ENCODE measurements at regions not wholly inside any gene's neighbourhood (a gene's known extent, or its start where the extent isn't known, plus 50 kb on each side); places are given as distances from the start of the nearest gene placed in this dataset.

DNA sequence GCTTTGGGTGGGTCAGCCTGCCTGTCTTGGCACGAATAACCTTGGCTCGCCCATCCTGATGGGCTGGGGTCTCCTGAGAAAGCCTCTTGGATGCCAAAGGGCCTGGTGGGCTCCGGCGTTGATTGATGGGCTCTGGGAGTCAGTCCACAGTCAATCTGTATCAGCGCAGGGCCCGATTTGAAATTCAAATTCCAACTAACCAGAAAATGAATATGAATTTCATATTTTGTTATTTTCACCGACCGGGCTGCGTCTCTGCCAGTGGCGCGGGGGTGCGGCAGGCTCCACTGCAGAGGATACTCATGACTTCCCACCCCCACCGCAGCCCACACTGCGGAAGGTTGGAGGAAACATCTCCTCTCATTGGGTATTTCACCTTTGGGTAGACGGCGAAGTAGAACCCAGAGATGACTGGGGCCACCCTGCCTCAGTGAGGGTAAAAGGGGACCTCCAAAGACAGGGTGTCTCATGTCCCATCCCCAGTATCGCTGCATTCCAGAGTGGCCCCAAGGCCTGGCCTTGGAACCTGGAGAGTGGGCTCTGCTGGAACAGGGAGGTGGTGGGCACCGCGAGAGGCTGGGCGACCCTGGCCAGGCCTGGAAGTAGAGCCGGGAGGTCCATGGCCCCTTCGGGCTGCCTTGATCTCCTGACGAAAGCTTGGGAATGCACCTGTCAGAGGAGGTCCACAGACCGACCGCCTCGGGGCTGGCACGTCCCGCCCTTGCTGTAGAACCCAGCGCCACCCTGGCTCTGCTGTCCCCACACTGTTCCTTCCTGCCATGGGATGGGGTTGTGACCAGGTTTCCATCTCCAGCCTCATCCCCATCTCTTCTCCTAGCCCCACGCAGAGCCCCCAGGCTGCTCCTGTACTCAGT, 54.8 kb upstream of the SORCS2 start:
- RAD21 ChIA-PET (ENCODE audit: unreplicated experiment), result no interaction called here
- WGBS (ENCODE audit: insufficient coverage, insufficient replicate concordance, low lambda C conversion rate, missing lambda C conversion rate), result 52% methylated on average over 30 of the region's 30 CpGs
- H3K4me1 ChIP-seq (ENCODE audit: control insufficient read depth, insufficient read depth, low read length), result no peaks in the 10 kb centered on the region
- H3K79me2 ChIP-seq (ENCODE audit: control insufficient read depth, insufficient read depth, low read length), result no peaks in the 10 kb centered on the region
- no peaks in the 10 kb centered on the region for H4K20me1 ChIP-seq (ENCODE audit: control insufficient read depth, insufficient read depth)
- no peaks in the 10 kb centered on the region; the same call in 2 of the 3 replicates for H3K9me3 ChIP-seq (replicated peaks; ENCODE audit: control insufficient read depth, insufficient read depth, low read length)
- H3K27me3 ChIP-seq (replicated peaks in 1 of 2; ENCODE audit: control insufficient read depth in 2 of 2, insufficient read depth in 2 of 2, low read length in 1 of 2), result no peaks in the 10 kb centered on the region
- no peak overlapping the region for H3K4me3 ChIP-seq
- intact Hi-C loops (cut with micrococcal nuclease; ENCODE audit: unreplicated experiment), result no loop called here
- SMC1A ChIA-PET (ENCODE audit: uncharacterized antibody, unreplicated experiment), result no interaction called here
- H3K9ac ChIP-seq (ENCODE audit: control insufficient read depth, insufficient read depth, low read length), result no peak overlapping the region
- H3K27ac ChIP-seq (ENCODE audit: control insufficient read depth, insufficient read depth), result no peak overlapping the region
- CTCF ChIA-PET, result no interaction called here
- in situ Hi-C loops (cut with MboI), result no loop called here
- no peaks in the 10 kb centered on the region for H3K36me3 ChIP-seq (ENCODE audit: control insufficient read depth in 2 of 2, insufficient read depth in 2 of 2, low read length in 1 of 2)
- FAIRE-seq (no peak), DNase-seq (ENCODE audit: low read depth, low spot score) (no peak), ATAC-seq (no peak)
- no peak for TF ChIP-seq PAX8 (IDR thresholded peaks at IDR 0.05)
- H2AFZ ChIP-seq (ENCODE audit: control insufficient read depth, low read depth, low read length), result no peak overlapping the region
- H3K4me2 ChIP-seq (ENCODE audit: control insufficient read depth, insufficient read depth), result no peak overlapping the region
- no TSS peak for BruUV-seq (replicated peaks)
- POLR2A ChIA-PET, result no interaction called here

GRCh38 chr4:7136351-7136750, 56.0 kb upstream of the SORCS2 start:
- H3K27me3 ChIP-seq (replicated peaks in 1 of 2; ENCODE audit: control insufficient read depth in 2 of 2, insufficient read depth in 2 of 2, low read length in 1 of 2), result no peaks in the 10 kb centered on the region
- no peak overlapping the region for H2AFZ ChIP-seq (ENCODE audit: control insufficient read depth, low read depth, low read length)
- DNase-seq (ENCODE audit: low read depth, low spot score) (no peak), FAIRE-seq (no peak), ATAC-seq (no peak)
- no peak overlapping the region for H3K4me2 ChIP-seq (ENCODE audit: control insufficient read depth, insufficient read depth)
- ChIA-PET CTCF (no interaction called here), POLR2A (no interaction called here), RAD21 (ENCODE audit: unreplicated experiment) (no interaction called here), SMC1A (ENCODE audit: uncharacterized antibody, unreplicated experiment) (no interaction called here)
- H3K79me2 ChIP-seq (ENCODE audit: control insufficient read depth, insufficient read depth, low read length), result no peaks in the 10 kb centered on the region
- no peaks in the 10 kb centered on the region for H3K36me3 ChIP-seq (ENCODE audit: control insufficient read depth in 2 of 2, insufficient read depth in 2 of 2, low read length in 1 of 2)
- H3K4me1 ChIP-seq (ENCODE audit: control insufficient read depth, insufficient read depth, low read length), result no peaks in the 10 kb centered on the region
- intact Hi-C loops (cut with micrococcal nuclease; ENCODE audit: unreplicated experiment) (no loop called here), in situ Hi-C loops (cut with MboI) (no loop called here)
- no TSS peak for BruUV-seq (replicated peaks)
- no peak overlapping the region for H3K4me3 ChIP-seq
- no peak overlapping the region for H3K27ac ChIP-seq (ENCODE audit: control insufficient read depth, insufficient read depth)
- no peaks in the 10 kb centered on the region; the same call in 2 of the 3 replicates for H3K9me3 ChIP-seq (replicated peaks; ENCODE audit: control insufficient read depth, insufficient read depth, low read length)
- H3K9ac ChIP-seq (ENCODE audit: control insufficient read depth, insufficient read depth, low read length), result no peak overlapping the region
- 8% methylated on average over 9 of the region's 9 CpGs for WGBS (ENCODE audit: insufficient coverage, insufficient replicate concordance, low lambda C conversion rate, missing lambda C conversion rate)
- H4K20me1 ChIP-seq (ENCODE audit: control insufficient read depth, insufficient read depth), result no peaks in the 10 kb centered on the region
- TF ChIP-seq IRF4 (IDR thresholded peaks at IDR 0.05; ENCODE audit: low read depth, low read length) (no peak), PBX3 (IDR thresholded peaks at IDR 0.05; ENCODE audit: insufficient replicate concordance, low read depth, low read length) (no peak), ATF7 (IDR thresholded peaks at IDR 0.05; ENCODE audit: low read depth) (no peak), IKZF2 (IDR thresholded peaks at IDR 0.05) (no peak), CHD1 (IDR thresholded peaks at IDR 0.05; ENCODE audit: low read depth, low read length) (no peak), ELK1 (IDR thresholded peaks at IDR 0.05; ENCODE audit: low read depth, low read length) (no peak), MTA3 (IDR thresholded peaks at IDR 0.05; ENCODE audit: borderline replicate concordance, low read length) (no peak), NBN (IDR thresholded peaks at IDR 0.05) (no peak), ZNF24 (IDR thresholded peaks at IDR 0.05) (no peak), RCOR1 (conservative IDR thresholded peaks at IDR 0.05; ENCODE audit: low read depth, low read length) (no peak), SUZ12 (IDR thresholded peaks at IDR 0.05; ENCODE audit: unreplicated experiment) (no peak), TCF7 (IDR thresholded peaks at IDR 0.05; ENCODE audit: borderline replicate concordance) (no peak), E2F4 (IDR thresholded peaks at IDR 0.05; ENCODE audit: low read depth, low read length) (no peak)
- TF ChIP-seq, protein P1, sequence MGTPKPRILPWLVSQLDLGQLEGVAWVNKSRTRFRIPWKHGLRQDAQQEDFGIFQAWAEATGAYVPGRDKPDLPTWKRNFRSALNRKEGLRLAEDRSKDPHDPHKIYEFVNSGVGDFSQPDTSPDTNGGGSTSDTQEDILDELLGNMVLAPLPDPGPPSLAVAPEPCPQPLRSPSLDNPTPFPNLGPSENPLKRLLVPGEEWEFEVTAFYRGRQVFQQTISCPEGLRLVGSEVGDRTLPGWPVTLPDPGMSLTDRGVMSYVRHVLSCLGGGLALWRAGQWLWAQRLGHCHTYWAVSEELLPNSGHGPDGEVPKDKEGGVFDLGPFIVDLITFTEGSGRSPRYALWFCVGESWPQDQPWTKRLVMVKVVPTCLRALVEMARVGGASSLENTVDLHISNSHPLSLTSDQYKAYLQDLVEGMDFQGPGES (IDR thresholded peaks at IDR 0.05), result no peak

All from GM12878 (cell line).